T-cell (primary cell): ENCODE measurements at regions not wholly inside any gene's neighbourhood (a gene's known extent, or its start where the extent isn't known, plus 50 kb on each side); places are given as distances from the start of the nearest gene placed in this dataset.

Source experiments
- ATAC-seq, 4 experiments: fragments of 200-7000 bp in 3 of 4; fragments of 150-1000 bp in 1 of 4; cut with Tn5 transposase; replicated peaks in 1 of 4; 1 replicate in 3 of 4; 2 replicates in 1 of 4; pipeline ENCODE4 v1.10.0; 2021; ENCODE audit warnings: moderate library complexity in 3 of 4, mild to moderate bottlenecking in 2 of 4, moderate number of reproducible peaks in 1 of 4
- CTCF ChIA-PET, 2 donors: fragments of 300-600 bp; sonication (Branson Sonifier 250); formaldehyde crosslinking; loops; one replicate each; lab custom pipeline; 2022; ENCODE audit warnings: antibody characterized with exemption in 2 of 2; lab: Charles Lee
- POLR2A ChIA-PET, 2 donors: fragments of 300-600 bp; sonication (Branson Sonifier 250); formaldehyde crosslinking; loops; one replicate each; lab custom pipeline; 2022; ENCODE audit warnings: antibody characterized with exemption in 2 of 2; lab: Charles Lee
- DNase-seq, 35 experiments: peaks; one replicate each; pipeline versions ENCODE4 v3.0.0 to v3.0.0-alpha.2; 2013 to 2023
- H3K27ac ChIP-seq: one replicate; pipeline ENCODE4 v1.5.1; 2013; ENCODE audit warnings: low read length
- H3K27me3 ChIP-seq, 2 experiments: replicated peaks in 1 of 2; 1 replicate in 1 of 2; 2 replicates in 1 of 2; pipeline versions ENCODE4 v1.6.1 to v1.7.0; 2013; ENCODE audit warnings: low read length in 1 of 2, mixed read lengths in 1 of 2; ENCODE audit not compliant: control insufficient read depth in 2 of 2, insufficient read depth in 2 of 2; ENCODE audit errors: extremely low read depth in 1 of 2
- H3K36me3 ChIP-seq, 2 donors: 1 replicate in 1 of 2; 2 replicates in 1 of 2; pipeline versions ENCODE4 v1.6.1 to v1.7.0; 2013; ENCODE audit warnings: low read length in 1 of 2; ENCODE audit not compliant: control insufficient read depth in 2 of 2, insufficient read depth in 1 of 2; ENCODE audit errors: extremely low read depth in 1 of 2
- H3K4me1 ChIP-seq, 2 experiments: 1 replicate in 1 of 2; 2 replicates in 1 of 2; pipeline versions ENCODE4 v1.6.1 to v1.7.0; 2013; ENCODE audit warnings: low read length in 2 of 2, mixed read lengths in 1 of 2; ENCODE audit not compliant: insufficient read depth in 2 of 2, control insufficient read depth in 1 of 2; ENCODE audit errors: extremely low read depth in 1 of 2
- H3K4me3 ChIP-seq, 2 donors: 1 replicate in 1 of 2; 2 replicates in 1 of 2; pipeline versions ENCODE4 v1.5.1 to v1.7.0; 2013; ENCODE audit warnings: mild to moderate bottlenecking in 2 of 2, low read length in 1 of 2, moderate library complexity in 1 of 2; ENCODE audit not compliant: control insufficient read depth in 1 of 2; ENCODE audit errors: extremely low read depth in 1 of 2
- H3K9me3 ChIP-seq: 2 replicates; pipeline ENCODE4 v1.7.0; 2013
- H3K27ac Mint-ChIP-seq, 2 donors: one replicate each; pipeline ENCODE4 v1.8.0; 2020 to 2021; ENCODE audit warnings: mild to moderate bottlenecking in 2 of 2, mixed read lengths in 2 of 2
- H3K27me3 Mint-ChIP-seq, 2 donors: one replicate each; pipeline ENCODE4 v1.8.0; 2021 to 2022; ENCODE audit warnings: mixed read lengths in 2 of 2
- H3K36me3 Mint-ChIP-seq: one replicate; pipeline ENCODE4 v1.8.0; 2021; ENCODE audit warnings: mixed read lengths
- H3K4me1 Mint-ChIP-seq, 3 donors: one replicate each; pipeline ENCODE4 v1.8.0; 2020 to 2022; ENCODE audit warnings: mixed read lengths in 3 of 3, mild to moderate bottlenecking in 1 of 3
- H3K4me3 Mint-ChIP-seq, 3 donors: one replicate each; pipeline ENCODE4 v1.8.0; 2020 to 2022; ENCODE audit warnings: mild to moderate bottlenecking in 3 of 3, mixed read lengths in 3 of 3, moderate library complexity in 3 of 3
- H3K9me3 Mint-ChIP-seq, 3 donors: one replicate each; pipeline ENCODE4 v1.8.0; 2020 to 2022; ENCODE audit warnings: mixed read lengths in 3 of 3
- WGBS: methylation state at CpG from one replicate; pipeline ENCODE4 v1.1.5; 2013; ENCODE audit warnings: missing lambda C conversion rate; ENCODE audit not compliant: insufficient coverage; 5-methylcytosine and 5-hydroxymethylcytosine counted together

DNA sequence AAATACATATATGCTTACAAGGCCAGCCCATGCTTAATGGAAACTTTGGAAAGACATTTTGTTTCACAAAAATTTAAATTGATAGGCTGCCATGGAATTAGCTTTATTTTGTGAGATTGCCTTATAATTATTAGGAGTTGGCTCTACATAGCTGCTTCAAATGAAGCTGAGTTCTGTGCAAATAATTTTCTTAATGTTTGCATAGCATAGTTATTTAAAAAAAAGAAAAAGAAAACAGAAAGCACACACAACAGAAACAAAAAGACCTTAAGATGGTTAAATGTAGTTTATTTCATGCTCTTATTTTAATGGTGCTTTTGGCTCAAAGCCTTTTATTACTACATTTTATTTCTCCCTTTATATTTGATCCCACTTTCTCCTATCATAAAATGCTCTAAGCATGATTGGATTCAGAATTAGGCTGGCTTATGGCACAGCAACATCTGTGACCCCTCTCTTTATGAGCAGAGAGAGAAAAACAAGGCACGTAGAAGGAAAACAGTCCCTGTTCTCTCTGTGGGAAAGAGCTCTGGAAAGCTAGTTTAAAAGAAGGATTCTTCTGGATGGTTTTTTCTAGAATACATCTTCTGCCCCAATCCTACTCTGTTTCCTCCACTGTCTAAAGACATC, 530.5 kb downstream of the NTRK2 start:
- ChIA-PET POLR2A (no interaction called here), CTCF (no interaction called here)
- Histone ChIP-seq H3K36me3 (no peaks in the 10 kb centered on the region), H3K4me1 (no peaks in the 10 kb centered on the region), H3K27ac (no peak overlapping the region), H3K9me3 (no peaks in the 10 kb centered on the region), H3K4me3 (no peak overlapping the region), H3K27me3 (peaks cover 0 to 2% of the 10 kb centered on the region in 2 experiments)
- Mint-ChIP-seq H3K36me3 (no peaks in the 10 kb centered on the region), H3K27me3 (no peaks in the 10 kb centered on the region), H3K27ac (no peak overlapping the region), H3K4me3 (no peak overlapping the region), H3K4me1 (no peaks in the 10 kb centered on the region), H3K9me3 (peaks cover 0 to 2% (median under 1%) of the 10 kb centered on the region in 3 donors)
- no CpG with 5 or more reads among the region's 1 CpG for WGBS
- ATAC-seq, result no peak
- DNase-seq, result no peak

GRCh38 chr9:85192750-85193149, 523.2 kb downstream of the NTRK2 start:
- Mint-ChIP-seq H3K27me3 (peaks cover 0 to 3% of the 10 kb centered on the region in 2 donors), H3K4me3 (no peak overlapping the region), H3K4me1 (no peaks in the 10 kb centered on the region), H3K9me3 (peaks cover 0 to 15% (median 6%) of the 10 kb centered on the region in 3 donors), H3K36me3 (no peaks in the 10 kb centered on the region), H3K27ac (no peak overlapping the region)
- Histone ChIP-seq H3K4me3 (no peak overlapping the region), H3K27ac (no peak overlapping the region), H3K9me3 (no peaks in the 10 kb centered on the region), H3K4me1 (no peaks in the 10 kb centered on the region), H3K27me3 (peaks cover 0 to 2% of the 10 kb centered on the region in 2 experiments), H3K36me3 (no peaks in the 10 kb centered on the region)
- ChIA-PET CTCF (no interaction called here), POLR2A (no interaction called here)
- no CpG with 5 or more reads among the region's 4 CpGs for WGBS
- no peak for ATAC-seq
- no peak for DNase-seq

GRCh38 chr9:85186218-85186585, 516.7 kb downstream of the NTRK2 start:
- Histone ChIP-seq H3K27ac (no peak overlapping the region), H3K4me3 (no peak overlapping the region), H3K36me3 (no peaks in the 10 kb centered on the region), H3K27me3 (peaks cover 0 to 2% of the 10 kb centered on the region in 2 experiments), H3K9me3 (no peaks in the 10 kb centered on the region), H3K4me1 (no peaks in the 10 kb centered on the region)
- no CpG with 5 or more reads among the region's 2 CpGs for WGBS
- Mint-ChIP-seq H3K27me3 (peaks cover 0 to 17% of the 10 kb centered on the region in 2 donors), H3K4me3 (no peak overlapping the region), H3K36me3 (no peaks in the 10 kb centered on the region), H3K9me3 (peaks cover 0 to 3% (median 0%) of the 10 kb centered on the region in 3 donors), H3K4me1 (no peaks in the 10 kb centered on the region), H3K27ac (no peak overlapping the region)
- POLR2A ChIA-PET, result no interaction called here
- ATAC-seq (no peak), DNase-seq (no peak)
- CTCF ChIA-PET, result no interaction called here

DNA sequence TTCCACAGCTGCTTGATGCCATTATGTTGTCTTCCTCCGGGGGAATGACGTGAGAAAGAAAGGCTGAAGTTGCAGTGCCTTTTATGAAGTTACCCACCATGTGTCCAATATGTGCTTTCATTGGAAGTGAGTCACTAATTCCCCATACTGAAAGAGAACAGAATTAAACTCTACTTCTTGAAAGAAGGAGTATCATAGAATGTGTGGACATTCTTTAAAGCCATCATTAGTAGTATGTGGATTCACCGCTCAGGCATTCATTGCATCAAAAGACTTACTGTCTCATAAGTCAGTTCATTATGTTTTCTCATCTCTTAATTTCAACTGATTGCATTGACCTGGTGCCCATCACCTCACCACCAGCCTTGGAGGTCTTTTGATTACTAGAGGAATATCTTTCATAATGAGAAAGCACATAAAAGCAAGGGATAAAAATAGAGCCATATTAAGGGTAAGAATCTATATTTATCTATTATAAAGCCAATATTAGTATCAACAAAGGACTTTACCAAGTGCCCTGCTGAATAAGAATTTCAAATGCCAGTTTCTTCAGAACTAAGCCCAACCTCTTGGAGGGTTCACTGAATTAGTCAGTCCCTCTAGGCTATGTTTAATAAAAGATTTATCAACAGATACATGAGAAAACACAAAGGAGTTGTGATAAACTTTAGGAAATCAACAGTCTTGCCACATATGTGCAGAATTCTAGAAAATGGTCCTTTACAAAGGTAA, 516.1 kb downstream of the NTRK2 start:
- H3K36me3 ChIP-seq, result no peaks in the 10 kb centered on the region
- Mint-ChIP-seq H3K36me3 (no peaks in the 10 kb centered on the region), H3K27me3 (peaks cover 0 to 22% of the 10 kb centered on the region in 2 donors), H3K9me3 (peaks cover 0 to 3% (median 0%) of the 10 kb centered on the region in 3 donors), H3K4me3 (no peak overlapping the region), H3K27ac (no peak overlapping the region), H3K4me1 (no peaks in the 10 kb centered on the region)
- DNase-seq (no peak), ATAC-seq (no peak)
- CTCF ChIA-PET, result no interaction called here
- H3K4me1 ChIP-seq, result no peaks in the 10 kb centered on the region
- no peak overlapping the region for H3K27ac ChIP-seq
- no peak overlapping the region for H3K4me3 ChIP-seq
- H3K27me3 ChIP-seq, result peaks cover 0 to 2% of the 10 kb centered on the region in 2 experiments
- POLR2A ChIA-PET, result no interaction called here
- no peaks in the 10 kb centered on the region for H3K9me3 ChIP-seq
- WGBS, result no CpG with 5 or more reads among the region's 3 CpGs

DNA sequence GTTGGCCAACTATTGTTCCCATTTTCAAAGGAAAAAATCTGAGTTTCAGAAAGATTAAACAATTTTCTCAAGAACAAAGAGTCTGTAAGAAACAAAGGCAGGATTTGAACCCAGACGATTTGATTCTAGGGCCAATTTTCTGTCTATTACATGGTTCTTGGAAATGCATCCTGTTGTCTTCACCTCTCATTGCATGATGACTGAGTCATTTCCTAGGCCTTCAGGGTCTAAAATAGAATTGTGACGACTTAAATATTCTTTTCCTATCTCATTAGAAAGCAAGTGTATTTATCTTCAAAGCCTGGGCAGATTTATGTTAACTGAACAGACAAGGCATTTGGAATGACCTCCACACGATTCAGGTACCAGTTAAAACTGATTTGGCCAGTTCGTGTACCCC, 512.9 kb downstream of the NTRK2 start:
- peaks cover 0 to 18% of the 10 kb centered on the region in 2 donors for H3K27me3 Mint-ChIP-seq
- DNase-seq (no peak), ATAC-seq (no peak)
- no peak overlapping the region for H3K27ac ChIP-seq
- no peaks in the 10 kb centered on the region for H3K27me3 ChIP-seq
- CTCF ChIA-PET, result no interaction called here
- no peaks in the 10 kb centered on the region for H3K4me1 Mint-ChIP-seq
- no peak overlapping the region for H3K27ac Mint-ChIP-seq
- POLR2A ChIA-PET, result no interaction called here
- no peaks in the 10 kb centered on the region for H3K36me3 Mint-ChIP-seq
- no peaks in the 10 kb centered on the region for H3K4me1 ChIP-seq
- H3K4me3 ChIP-seq, result no peak overlapping the region
- peaks cover 0 to 3% (median 0%) of the 10 kb centered on the region in 3 donors for H3K9me3 Mint-ChIP-seq
- H3K4me3 Mint-ChIP-seq, result no peak overlapping the region
- H3K9me3 ChIP-seq, result no peaks in the 10 kb centered on the region
- 37% methylated on average over 2 of the region's 4 CpGs for WGBS
- no peaks in the 10 kb centered on the region for H3K36me3 ChIP-seq

DNA sequence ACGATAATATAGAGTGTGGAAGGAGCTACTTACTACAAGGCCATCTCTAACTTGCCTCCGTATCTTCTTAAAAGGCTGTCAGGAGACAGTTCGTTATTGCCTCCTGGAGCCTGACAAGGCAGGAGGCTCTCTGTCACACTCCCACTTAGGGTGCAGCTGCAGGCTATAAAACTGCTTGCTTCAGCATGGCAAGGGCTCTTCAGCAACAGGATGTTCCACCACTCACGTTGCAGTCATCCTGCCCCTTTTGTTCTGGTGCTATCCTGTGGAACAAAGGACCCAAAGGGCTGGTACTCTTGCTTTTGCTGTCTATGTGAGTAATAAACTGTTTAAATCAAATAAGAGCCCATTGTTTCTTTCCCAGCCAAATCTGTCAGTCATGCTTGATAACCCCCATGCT, 508.9 kb downstream of the NTRK2 start:
- Mint-ChIP-seq H3K4me1 (no peaks in the 10 kb centered on the region), H3K27ac (no peak overlapping the region), H3K9me3 (peaks cover 0 to 3% (median 0%) of the 10 kb centered on the region in 3 donors), H3K27me3 (peaks cover 0 to 21% of the 10 kb centered on the region in 2 donors), H3K4me3 (no peak overlapping the region), H3K36me3 (no peaks in the 10 kb centered on the region)
- ATAC-seq, result no peak
- H3K27ac ChIP-seq, result no peak overlapping the region
- 49% methylated on average over 2 of the region's 4 CpGs for WGBS
- ChIA-PET POLR2A (no interaction called here), CTCF (no interaction called here)
- H3K9me3 ChIP-seq, result no peaks in the 10 kb centered on the region
- no peak for DNase-seq
- H3K36me3 ChIP-seq, result no peaks in the 10 kb centered on the region
- H3K27me3 ChIP-seq, result peaks cover 0 to 5% of the 10 kb centered on the region in 2 experiments
- no peaks in the 10 kb centered on the region for H3K4me1 ChIP-seq
- H3K4me3 ChIP-seq, result no peak overlapping the region
